OCI-LY7 (cell line): ENCODE measurements at regions not wholly inside any gene's neighbourhood (a gene's known extent, or its start where the extent isn't known, plus 50 kb on each side); places are given as distances from the start of the nearest gene placed in this dataset.

Source experiments
- CTCF ChIP-seq: fragments of 200-600 bp; sonication (generic); conservative IDR thresholded peaks from 2 replicates; pipeline ENCODE4 v1.5.1; 2014; ENCODE audit warnings: mild to moderate bottlenecking, antibody characterized with exemption, low read length, moderate library complexity, mixed read lengths
- EZH2phosphoT487 ChIP-seq: fragments of 200-600 bp; sonication (generic); IDR thresholded peaks from 2 replicates; pipeline ENCODE4 v1.6.1; 2018; ENCODE audit warnings: low read depth, borderline replicate concordance, mild to moderate bottlenecking, mixed run types, antibody characterized with exemption, low read length, moderate library complexity, mixed read lengths

- no peak for TF ChIP-seq CTCF
- no peak for TF ChIP-seq EZH2phosphoT487
These were observed 238.0 kb downstream of the HS3ST3A1 start for GRCh38 chr17:13363771-13364170.
